Epithelial cell of prostate (primary cell): ENCODE measurements at regions not wholly inside any gene's neighbourhood (a gene's known extent, or its start where the extent isn't known, plus 50 kb on each side); places are given as distances from the start of the nearest gene placed in this dataset.
"Not testable (repeated sequence)": the region's sequence is repeated elsewhere in the genome, so short reads cannot be mapped to it uniquely, and the experiment has no call there.

ENCODE experiments used
- DNase-seq: peaks from one replicate; pipeline ENCODE4 v3.0.0-alpha.2; 2011; ENCODE audit warnings: low read depth, low spot score
- H3K27ac ChIP-seq: fragments of 450-650 bp; 2 replicates; pipeline ENCODE4 v1.5.1; 2017; ENCODE audit warnings: mild to moderate bottlenecking

DNA sequence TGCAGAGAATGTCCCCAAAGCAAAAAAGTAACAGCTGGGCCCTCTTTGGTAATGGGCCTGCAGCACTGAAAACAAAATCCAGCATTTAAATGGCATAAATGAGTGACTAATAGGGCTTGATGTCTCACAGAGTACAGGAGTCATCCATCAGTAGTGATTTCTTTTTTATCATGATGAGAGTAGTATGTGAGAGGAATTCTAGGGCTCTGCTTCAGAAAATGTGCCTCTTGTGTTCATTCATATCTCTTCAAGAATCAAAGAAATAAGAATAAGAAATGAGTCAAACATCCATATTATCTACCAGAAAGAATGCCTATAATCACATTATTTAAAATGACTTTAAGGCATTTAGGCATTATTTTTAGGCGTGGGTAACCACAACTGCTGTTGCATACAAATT, 792.9 kb upstream of the HTR2C start:
- no peak overlapping the region for H3K27ac ChIP-seq
- DNase-seq: no peak

DNA sequence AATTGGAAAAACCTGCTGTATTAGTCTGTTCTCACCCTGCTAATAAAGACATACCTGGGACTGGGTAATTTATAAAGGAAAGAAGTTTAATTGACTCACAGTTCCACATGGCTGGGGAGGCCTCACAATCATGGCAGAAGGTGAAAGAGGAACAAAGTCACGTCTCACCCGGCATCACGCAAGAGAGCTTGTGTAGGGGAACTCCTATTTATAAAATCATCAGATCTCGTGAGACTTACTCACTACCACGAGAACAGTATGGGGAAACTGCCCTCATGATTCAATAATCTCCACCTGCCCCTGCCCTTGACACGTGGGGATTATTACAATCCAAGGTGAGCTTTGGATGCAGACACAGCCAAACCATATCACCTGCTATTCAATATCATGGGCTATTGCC, 799.1 kb upstream of the HTR2C start:
- not testable (repeated sequence) for H3K27ac ChIP-seq, DNase-seq

DNA sequence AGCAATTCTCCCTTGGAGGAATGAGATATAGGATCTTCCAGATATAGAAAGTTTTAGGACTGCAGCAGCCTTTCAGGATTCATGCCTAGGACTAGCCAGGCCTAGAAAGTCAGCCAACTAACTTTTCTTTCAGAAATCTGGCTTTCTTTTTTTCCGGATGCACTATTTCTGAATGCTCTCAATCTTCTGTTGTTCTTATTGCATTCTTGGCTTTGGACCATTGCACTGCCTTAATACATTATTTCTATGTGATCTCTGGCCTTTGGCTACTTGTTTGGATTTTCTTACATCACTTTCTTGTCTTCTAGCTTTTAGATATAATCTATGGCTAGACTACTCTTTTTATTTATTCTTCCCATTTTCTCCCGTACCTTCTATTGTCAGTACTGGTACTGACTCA, 813.1 kb upstream of the HTR2C start:
- H3K27ac ChIP-seq: no peak overlapping the region
- no peak for DNase-seq

DNA sequence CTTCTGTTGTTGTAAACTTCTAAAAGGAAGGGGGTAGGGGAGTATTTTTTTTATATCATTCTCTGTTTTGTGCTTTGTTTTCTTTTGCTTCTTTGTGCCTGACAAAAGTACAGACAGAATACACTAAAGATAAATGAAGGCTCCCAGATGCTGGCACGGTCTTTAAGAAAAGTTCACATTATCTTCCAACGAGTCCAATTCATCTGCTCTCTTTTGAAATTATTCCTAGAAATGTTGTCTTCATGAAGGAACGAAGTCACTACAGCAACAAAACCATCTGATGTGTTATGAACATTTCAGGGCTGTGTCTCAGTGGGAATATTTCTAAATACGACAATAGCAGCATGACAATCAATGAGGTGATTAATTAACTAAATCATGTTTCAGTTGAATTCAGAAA, 813.8 kb upstream of the HTR2C start:
- DNase-seq: no peak
- no peak overlapping the region for H3K27ac ChIP-seq

DNA sequence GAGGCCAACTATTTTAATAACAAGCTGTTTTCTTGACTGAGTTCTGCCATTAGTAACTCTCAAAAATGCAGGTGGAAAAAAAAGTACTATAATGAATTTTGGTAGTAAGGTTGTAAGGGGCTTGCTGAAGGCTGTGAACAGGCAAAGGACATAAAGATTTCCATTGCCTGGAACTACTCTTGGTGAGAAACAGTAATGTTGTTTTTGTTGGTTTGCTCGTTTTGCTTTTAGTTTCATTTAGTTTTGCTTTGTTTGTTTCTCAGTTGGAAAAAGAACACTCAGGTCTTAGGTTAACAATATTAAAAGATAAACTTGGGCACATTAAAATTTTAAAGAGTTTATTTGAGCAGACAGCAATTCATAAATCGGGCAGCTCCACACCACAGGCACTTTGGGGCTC, 824.5 kb upstream of the HTR2C start:
- no peak for DNase-seq

DNA sequence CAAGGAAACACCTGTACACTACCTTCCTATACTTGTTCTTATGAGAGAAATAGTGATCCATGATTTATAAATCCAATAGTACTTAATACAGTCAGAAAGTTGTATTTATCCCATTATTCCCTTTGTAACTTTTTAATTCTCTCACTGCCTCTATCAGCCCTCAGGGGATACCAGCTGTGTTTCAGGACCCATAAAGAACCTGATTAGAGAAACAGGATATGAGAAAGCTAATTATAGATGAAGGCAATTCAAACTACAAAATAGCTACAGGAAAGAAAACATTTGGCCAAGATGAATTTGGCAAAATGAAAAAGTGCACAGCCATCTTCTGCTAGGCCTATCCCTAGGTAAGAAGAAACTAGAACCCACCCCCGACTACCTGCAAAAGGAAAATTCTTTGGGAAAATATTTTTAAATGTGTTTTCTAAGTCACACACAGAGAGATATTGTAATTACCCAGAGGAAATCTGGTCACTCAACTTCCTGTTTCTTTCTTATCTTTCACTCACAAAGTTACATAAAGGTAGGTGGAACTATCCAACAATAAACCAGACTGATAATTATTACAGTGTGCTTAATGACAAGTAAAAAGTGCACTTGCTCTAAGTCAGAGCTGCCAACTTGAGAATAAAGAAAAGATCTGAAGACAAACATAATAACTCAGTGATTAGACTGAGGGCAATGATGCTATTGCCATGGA, 836.5 kb upstream of the HTR2C start:
- H3K27ac ChIP-seq: no peak overlapping the region
- no peak for DNase-seq

More for the DNA sequence above, 824.5 kb upstream of the HTR2C start:
- no peak overlapping the region for H3K27ac ChIP-seq

DNA sequence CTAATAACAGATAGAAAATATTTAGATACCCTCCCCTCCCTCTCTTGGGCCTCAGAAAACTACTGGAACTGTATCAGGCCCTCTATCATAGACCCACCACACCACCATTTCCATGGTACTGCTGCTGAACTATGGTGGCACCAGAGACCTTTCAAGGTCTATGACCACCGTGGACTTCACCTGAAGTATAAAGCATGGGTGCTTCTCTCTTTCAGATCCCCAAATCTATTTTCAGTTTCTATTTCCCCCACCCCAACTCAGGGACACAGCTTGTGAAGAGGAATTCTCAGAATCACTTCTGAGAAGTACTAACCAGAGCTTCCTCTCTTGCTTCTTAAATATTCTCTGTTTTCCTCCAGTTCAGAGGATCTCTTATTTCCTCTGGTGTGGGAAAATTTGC, 840.8 kb upstream of the HTR2C start:
- no peak overlapping the region for H3K27ac ChIP-seq
- no peak for DNase-seq

DNA sequence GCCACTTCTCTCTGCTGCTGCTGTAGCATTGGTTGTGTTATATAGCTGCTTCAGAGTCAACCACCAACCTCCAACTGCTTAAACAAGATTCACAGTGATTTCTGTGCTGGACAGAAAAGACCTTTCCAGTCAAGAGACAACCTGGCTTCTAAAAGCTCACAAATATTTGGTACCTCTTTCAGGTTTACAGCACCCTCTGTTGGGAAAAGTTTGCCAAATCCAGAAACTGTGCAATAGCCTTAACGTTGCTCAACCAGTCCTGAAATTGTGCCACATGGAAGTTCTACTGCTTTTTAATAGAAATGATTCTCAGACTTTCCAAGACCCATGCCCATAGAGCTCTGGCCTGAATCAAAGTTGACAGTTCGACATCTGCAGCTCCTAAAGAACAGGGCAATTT, 842.1 kb upstream of the HTR2C start:
- no peak overlapping the region for H3K27ac ChIP-seq
- DNase-seq: no peak

DNA sequence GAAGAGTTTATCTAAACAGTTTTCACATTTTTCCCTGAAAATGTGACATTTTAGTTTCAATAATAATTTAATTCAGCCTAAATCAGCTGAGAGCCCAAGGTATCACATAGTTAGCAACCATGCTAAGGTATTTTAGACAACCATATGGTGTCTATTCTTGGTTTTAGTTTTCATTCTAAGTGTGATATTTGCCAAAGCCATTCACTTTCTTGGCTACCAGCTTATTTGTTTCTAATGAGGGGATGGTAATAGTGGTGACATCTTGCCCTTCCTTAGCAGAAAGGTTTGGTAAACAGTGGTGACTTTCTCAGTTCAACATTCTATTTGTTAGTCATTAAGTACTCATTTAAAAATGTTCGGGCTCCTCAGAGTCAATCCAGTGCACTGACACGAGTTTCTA, 854.9 kb upstream of the HTR2C start:
- no peak for DNase-seq
- no peak overlapping the region for H3K27ac ChIP-seq

DNA sequence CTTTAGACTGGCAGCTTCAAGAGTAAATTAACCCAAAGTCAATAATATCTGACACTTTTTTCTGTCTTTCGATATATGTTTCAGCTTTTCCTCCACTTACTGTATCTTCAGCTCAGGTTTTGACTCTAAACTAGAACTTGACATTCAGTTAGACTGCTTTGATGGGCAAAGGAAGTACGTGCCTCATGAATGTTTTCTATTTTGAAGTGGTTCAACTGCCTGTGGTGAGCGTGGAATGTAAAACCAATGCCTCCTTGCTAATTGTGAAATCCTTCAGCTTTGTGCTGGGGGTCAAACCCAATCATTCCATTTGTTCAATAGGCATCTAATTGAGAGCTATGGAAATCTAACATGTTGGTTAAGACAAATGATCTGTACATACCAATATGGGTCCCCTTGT, 857.0 kb upstream of the HTR2C start:
- no peak for DNase-seq
- H3K27ac ChIP-seq: no peak overlapping the region

DNA sequence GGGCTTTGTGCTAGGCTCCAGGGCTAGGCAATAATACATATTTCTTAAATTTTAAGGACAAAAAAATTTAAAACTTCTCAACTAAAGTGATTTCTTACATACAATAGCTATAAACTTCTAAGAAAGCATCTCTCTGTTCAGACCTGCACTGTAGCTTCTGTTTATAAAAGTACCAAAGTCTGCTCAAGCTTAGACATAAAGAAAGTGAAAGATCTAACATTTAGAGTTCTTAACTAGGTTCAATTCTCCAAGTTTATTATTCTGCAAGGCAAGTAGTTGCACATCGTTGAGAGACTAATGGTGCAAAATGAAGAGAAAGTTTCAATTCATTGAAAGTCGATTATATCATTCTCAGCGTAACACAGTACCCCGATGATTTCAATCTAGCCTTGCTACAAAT, 857.4 kb upstream of the HTR2C start:
- no peak overlapping the region for H3K27ac ChIP-seq
- DNase-seq: no peak

DNA sequence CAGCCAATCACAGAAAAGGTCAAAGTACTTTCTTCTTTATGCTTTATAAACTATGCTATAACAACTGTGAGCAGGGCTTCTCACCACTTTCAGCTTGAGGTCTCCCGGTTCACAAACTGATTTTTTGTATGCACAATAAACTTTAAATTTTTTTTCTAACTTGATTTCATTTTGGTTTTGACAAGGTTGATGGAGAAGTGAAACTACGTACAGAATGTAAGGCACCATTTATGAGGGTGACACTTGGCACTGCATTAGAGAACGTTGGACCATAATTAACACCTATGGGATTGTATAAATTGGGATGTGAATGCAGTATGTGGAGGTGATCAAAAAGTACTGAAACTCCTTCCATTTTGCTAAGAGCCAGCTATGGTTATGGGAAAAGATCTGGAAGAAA, 857.9 kb upstream of the HTR2C start:
- no peak for DNase-seq
- no peak overlapping the region for H3K27ac ChIP-seq

DNA sequence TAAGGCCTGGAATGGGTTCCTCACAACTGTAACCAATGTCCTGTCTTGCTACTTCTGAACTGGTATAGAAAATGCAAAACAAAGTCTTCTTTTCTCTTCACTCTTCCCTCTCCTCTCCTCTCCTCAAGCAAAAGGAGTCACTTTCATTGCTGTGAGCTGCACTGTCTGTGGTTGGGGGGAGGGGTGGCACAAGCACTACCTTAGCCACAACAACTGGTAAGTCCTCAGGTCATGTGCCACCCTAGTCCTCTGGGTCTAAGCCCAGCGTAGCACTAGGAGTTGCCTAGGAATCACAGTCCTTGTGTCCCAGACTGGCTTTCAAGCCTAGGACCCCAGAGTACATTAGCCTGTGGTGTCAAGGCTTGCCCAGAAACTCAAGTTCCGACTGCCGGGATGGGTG, 859.3 kb upstream of the AMOT start:
- no peak overlapping the region for H3K27ac ChIP-seq
- no peak for DNase-seq

DNA sequence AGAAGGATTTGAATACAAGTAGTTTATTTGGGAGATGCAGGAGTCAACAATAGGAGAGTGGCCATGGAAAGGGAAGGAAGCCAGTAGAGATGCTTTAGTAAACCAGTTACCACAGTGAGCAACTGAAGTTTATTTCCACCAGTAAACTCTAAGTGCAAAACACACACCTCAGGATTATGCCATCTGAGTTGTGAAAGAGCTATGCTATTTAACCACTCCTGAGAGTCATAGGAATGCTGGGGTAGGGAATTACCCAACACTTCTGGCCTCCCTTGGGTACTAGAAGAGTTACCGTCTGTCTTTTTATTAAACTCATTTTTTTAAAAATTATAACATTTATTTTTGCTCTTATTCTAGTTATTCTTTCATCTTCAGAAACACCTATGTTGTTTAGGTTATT, 834.6 kb upstream of the AMOT start:
- DNase-seq: no peak

DNA sequence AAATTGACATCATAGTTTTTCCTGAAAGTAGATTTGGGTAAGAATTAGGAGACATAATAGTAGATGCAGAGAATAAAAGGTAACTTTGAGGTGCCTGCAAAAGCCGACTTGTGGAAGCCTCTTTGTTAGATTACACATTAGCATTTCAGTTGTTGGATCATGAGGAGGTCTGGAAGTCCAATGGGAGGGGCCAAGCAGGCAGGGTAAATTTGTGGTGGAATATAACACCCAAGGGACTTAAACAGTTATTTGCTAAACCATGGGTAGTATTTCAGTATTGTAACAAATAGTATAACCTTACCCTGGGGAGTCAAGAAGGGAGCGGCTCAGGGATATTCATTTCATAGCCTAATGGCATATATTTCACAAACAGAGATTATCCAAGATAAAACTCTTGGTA, 810.7 kb upstream of the AMOT start:
- no peak overlapping the region for H3K27ac ChIP-seq
- no peak for DNase-seq

More for the DNA sequence above, 834.6 kb upstream of the AMOT start:
- H3K27ac ChIP-seq: no peak overlapping the region

DNA sequence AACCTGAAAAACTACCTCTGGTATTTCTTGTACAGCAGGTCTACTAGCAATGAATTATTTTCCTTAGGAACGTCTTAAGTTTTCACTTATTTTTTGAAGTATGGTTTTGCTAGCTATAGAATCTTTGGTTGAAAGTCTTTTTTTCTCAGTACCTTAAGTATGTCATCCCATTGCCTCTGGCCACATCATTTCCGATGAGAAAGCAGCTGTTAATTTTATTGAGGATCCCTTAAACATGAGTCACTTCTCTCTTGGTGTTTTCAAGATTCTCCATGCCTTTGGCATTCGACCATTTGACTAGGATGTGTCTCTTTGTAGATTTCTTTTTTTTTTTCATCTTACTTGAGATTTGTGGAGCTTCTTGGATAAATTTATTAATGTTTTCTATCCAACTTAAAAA, 803.8 kb upstream of the AMOT start:
- H3K27ac ChIP-seq: no peak overlapping the region
- no peak for DNase-seq

DNA sequence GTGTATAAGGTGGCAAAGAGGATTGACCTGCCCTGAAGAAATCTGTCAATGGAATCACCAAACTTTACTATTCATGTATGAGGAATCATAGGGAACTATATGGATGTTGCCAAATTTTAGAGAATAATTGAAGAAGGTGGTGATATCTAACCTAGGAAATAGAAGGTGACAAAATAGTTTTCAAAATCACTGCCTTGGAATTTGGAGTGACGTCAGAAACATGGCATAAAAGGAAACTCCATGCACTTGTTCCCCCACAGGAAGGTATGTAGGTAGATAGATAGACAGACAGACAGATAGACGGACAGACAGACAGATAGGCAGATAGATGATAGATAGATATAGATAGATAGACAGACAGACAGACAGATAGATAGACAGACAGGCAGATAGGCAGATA, 793.9 kb upstream of the AMOT start:
- H3K27ac ChIP-seq: no peak overlapping the region
- no peak for DNase-seq

DNA sequence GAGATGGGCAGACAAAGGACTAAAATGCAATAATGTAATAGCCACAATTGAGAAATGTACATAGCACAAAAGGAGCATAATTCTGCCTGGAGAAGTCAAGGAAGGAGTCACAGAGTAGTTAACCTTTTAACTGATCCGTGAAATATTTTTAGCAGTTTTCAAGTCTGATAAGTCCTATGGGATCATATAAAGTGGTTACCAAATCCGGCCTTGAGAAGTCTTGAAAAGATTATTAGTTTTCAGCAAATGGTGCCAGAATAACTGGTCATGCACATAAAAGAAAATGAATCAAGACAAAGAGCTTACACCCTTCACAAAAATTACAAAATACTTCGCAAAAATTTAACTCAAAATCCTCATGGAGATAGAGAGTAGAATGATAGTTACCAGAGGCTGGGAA, 788.7 kb upstream of the AMOT start:
- DNase-seq: no peak

DNA sequence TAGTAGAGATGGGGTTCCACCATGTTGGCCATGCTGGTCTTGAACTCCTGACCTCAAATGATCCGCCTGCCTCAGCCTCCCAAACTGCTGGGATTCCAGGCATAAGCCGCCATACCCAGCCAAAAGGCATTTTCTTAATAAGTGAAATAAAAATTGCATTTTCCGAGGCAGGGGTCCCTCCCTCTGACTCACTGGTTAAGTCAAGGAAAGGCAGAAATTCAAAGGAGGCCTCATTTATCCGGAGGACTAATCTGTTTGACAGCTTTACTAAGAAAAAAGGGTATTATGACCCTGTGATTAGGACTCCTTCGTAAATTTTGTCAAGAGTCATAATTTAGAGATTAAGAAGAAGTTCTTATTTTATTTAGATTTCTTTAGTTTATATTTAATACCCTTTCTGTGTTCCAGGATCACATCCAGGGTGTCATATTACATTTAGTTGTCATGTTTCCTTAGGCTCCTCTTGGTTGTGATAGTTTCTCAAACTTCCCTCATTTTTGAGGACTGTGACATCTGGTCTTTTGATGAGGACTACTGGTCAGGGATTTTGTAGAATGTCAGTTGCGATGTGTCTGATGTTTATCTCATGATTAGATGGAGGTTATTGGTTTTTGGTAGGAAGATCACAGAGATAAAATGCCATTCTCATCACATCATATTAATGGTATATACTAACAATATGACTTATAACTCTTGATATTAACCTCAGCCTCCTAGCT, 753.7 kb upstream of the AMOT start:
- H3K27ac ChIP-seq: no peak overlapping the region
- no peak for DNase-seq

More for the DNA sequence above, 788.7 kb upstream of the AMOT start:
- H3K27ac ChIP-seq: no peak overlapping the region

DNA sequence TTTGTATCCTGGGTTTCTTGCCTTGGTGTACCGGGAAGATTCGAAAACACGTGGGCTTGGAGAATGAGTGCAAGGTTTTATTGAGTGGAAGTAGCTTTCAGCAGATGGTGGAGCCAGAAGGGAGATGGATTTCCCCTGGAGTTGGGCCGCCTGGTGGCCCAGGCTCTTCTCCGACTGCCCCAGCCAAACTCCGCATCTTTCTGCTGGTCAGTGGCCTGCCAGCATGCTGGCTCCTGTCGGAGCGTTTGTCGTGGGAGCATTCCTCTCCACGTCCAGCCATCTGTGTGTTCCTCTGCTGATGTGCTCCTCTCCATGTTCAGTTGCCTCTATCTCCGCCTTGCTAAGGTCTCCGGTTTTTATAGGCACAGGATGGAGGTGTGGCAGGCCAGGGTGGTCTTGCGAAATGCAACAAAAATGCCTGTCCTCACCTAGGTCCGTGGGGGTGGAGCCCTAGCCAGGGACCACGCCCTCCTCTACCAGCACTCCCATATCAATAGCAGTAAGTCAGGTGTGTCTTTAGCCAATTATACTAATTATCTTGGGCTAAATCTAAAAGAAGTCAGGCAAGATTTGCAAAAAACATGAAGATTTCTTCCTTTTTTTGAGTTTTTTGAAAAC, 745.8 kb upstream of the AMOT start:
- H3K27ac ChIP-seq: no peak overlapping the region
- DNase-seq: no peak

DNA sequence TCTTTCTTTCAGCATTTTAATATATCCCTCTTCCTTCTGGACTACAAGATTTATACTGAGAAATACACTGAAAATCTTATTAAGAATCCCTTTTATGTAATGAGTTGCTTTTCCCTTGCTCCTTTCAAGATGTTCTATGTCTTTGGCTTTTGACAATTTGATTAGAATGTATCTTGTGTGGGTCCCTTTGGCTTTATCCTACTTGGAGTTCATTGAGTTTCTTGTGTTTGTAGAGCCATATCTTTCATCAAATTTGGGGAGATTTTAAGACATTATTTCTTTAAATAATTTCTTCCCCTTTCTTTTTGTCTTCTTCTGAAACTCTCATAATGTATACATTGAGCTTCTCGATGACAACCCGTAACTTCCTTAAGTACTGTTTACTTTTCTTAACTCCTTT, 739.9 kb upstream of the AMOT start:
- no peak overlapping the region for H3K27ac ChIP-seq
- no peak for DNase-seq

DNA sequence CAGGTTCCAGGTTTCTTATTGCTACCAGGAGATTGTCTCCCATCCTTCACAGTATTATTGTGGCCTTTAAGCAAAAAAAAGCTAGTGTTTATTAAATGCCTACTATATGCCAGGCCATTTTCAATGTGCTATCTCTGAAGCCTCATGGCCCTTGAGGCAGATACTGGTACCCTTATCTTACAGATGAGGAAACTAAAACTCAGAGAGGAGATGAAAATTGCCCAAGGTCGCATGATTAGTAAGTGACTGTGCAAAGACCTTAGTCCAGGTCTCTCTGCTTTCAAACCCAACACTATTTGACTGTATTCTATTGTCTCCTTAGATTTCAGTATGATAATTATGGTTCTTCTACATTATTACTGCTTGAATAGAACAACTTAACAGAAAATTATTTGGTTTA, 717.9 kb upstream of the AMOT start:
- H3K27ac ChIP-seq: no peak overlapping the region
- DNase-seq: no peak
